Neuron (in vitro differentiated cells): ENCODE measurements at regions not wholly inside any gene's neighbourhood (a gene's known extent, or its start where the extent isn't known, plus 50 kb on each side); places are given as distances from the start of the nearest gene placed in this dataset.
A peak's percentile ranks its signal among the peaks of the same experiment; 100 is the strongest.

Source experiments
- H2AFZ ChIP-seq: one replicate; pipeline ENCODE4 v1.6.1; 2013; ENCODE audit warnings: low read depth, mild to moderate bottlenecking, inconsistent platforms, low read length, moderate library complexity
- H3K27me3 ChIP-seq: one replicate; pipeline ENCODE4 v1.6.1; 2013; ENCODE audit warnings: low read length; ENCODE audit not compliant: insufficient read depth
- H3K36me3 ChIP-seq: one replicate; pipeline ENCODE4 v1.6.1; 2013; ENCODE audit warnings: low read length; ENCODE audit not compliant: insufficient read depth
- H3K4me1 ChIP-seq: one replicate; pipeline ENCODE4 v1.6.1; 2013; ENCODE audit warnings: low read length; ENCODE audit not compliant: insufficient read depth
- H3K4me3 ChIP-seq: 2 replicates; pipeline ENCODE4 v1.5.1; 2013; ENCODE audit warnings: mild to moderate bottlenecking, low read length, moderate library complexity
- H3K9me3 ChIP-seq: one replicate; pipeline ENCODE4 v1.6.1; 2013; ENCODE audit warnings: low read length

GRCh38 chr13:74301258-74301935, 167.2 kb upstream of the KLF12 start:
- H3K4me3 ChIP-seq: no peak overlapping the region
- H3K36me3 ChIP-seq: no peaks in the 10 kb centered on the region
- peaks cover 5% of the 10 kb centered on the region for H3K4me1 ChIP-seq
- no peaks in the 10 kb centered on the region for H3K9me3 ChIP-seq
- no peaks in the 10 kb centered on the region for H3K27me3 ChIP-seq
- H2AFZ ChIP-seq: no peak overlapping the region

DNA sequence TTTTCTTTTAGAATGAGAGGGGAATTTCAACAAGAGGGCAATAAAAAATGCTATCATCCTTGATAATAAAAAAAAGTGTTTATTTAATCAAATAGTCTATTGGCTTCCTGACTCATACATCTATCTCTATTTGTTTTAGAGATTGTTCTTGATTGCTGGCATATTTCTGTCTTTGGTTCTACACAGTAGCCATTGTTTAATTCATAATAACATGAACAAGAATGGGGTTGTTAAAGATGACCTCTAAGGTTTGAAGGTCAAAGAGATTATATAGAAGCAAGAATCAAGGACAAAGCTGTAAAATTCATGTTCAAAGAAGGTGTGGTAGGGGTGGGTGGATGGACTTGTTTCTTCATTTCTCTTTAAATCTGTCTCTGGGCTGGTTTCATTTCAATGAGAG, 166.0 kb upstream of the KLF12 start:
- no peaks in the 10 kb centered on the region for H3K4me1 ChIP-seq
- H3K27me3 ChIP-seq: no peaks in the 10 kb centered on the region
- no peak overlapping the region for H2AFZ ChIP-seq
- H3K9me3 ChIP-seq: no peaks in the 10 kb centered on the region
- no peaks in the 10 kb centered on the region for H3K36me3 ChIP-seq
- no peak overlapping the region for H3K4me3 ChIP-seq

GRCh38 chr13:74299721-74300120, 165.5 kb upstream of the KLF12 start:
- no peaks in the 10 kb centered on the region for H3K27me3 ChIP-seq
- H2AFZ ChIP-seq: no peak overlapping the region
- H3K4me3 ChIP-seq: no peak overlapping the region
- no peaks in the 10 kb centered on the region for H3K36me3 ChIP-seq
- H3K4me1 ChIP-seq: no peaks in the 10 kb centered on the region
- no peaks in the 10 kb centered on the region for H3K9me3 ChIP-seq

GRCh38 chr13:74298923-74299322, 164.7 kb upstream of the KLF12 start:
- Histone ChIP-seq H3K36me3 (no peaks in the 10 kb centered on the region), H3K27me3 (no peaks in the 10 kb centered on the region), H3K9me3 (no peaks in the 10 kb centered on the region), H3K4me3 (no peak overlapping the region), H3K4me1 (no peaks in the 10 kb centered on the region), H2AFZ (no peak overlapping the region)

GRCh38 chr13:74289861-74290773, 155.9 kb upstream of the KLF12 start:
- Histone ChIP-seq H3K4me1 (peaks cover 37% of the 10 kb centered on the region), H3K36me3 (no peaks in the 10 kb centered on the region), H3K9me3 (no peaks in the 10 kb centered on the region), H3K27me3 (no peaks in the 10 kb centered on the region), H3K4me3 (no peak overlapping the region), H2AFZ (no peak overlapping the region)

DNA sequence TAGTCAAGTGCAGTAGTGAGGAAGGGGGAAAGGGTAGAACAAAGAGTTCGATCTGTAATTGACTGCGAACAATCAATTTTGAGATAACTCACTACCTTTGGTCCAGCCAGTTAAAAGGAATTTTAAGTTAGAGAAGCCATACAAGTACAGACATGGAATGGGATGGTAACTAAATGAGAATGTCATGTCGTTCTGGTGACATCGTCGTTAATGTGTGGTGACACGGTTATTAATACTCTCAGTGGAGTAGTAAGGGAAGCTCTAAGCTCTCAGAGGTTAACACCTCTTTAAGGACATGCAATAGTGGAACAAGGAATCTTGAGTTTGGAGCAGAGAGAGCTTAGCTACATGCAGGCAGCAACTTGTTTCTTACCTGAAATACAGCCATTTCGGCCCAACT, 154.9 kb upstream of the KLF12 start:
- H2AFZ ChIP-seq: no peak overlapping the region
- H3K4me3 ChIP-seq: peak overlapping the region; percentile 5
- H3K9me3 ChIP-seq: no peaks in the 10 kb centered on the region
- H3K36me3 ChIP-seq: no peaks in the 10 kb centered on the region
- peaks cover 37% of the 10 kb centered on the region for H3K4me1 ChIP-seq
- H3K27me3 ChIP-seq: no peaks in the 10 kb centered on the region

DNA sequence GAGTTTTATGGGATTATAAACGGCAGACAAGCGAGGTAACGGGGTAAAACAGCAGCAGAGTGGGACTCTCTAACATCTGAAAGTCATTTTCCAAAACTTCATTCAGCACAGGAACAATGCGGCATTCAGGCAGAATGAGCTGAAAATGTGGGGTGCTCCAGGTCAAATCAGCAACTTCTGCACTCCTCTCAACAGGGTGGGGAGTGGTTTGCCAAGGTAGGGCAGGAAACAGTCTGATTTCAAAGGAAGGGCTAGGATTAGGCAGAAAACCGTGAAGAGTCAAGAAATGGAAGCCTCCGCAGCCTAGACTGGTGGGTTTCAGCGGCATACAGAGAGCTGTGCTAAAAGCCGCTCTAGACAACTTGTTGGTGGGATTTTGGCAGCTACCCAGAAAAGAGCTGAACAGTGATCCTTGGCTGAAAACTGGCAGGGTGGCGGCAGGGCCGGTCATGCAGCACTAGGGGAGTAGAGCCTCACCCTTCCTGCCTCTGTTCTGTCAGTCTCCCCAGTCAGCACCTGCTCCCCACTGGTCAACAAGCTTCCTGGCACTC, 154.2 kb upstream of the KLF12 start:
- Histone ChIP-seq H3K4me1 (peaks cover 37% of the 10 kb centered on the region), H3K27me3 (no peaks in the 10 kb centered on the region), H3K9me3 (no peaks in the 10 kb centered on the region), H3K4me3 (peak overlapping the region; percentile 52), H2AFZ (peak overlapping the region; percentile 30), H3K36me3 (no peaks in the 10 kb centered on the region)

- Histone ChIP-seq H2AFZ (peak overlapping the region; percentile 60), H3K4me1 (peaks cover 37% of the 10 kb centered on the region), H3K27me3 (no peaks in the 10 kb centered on the region), H3K4me3 (peak overlapping the region; percentile 52), H3K9me3 (no peaks in the 10 kb centered on the region), H3K36me3 (no peaks in the 10 kb centered on the region)
Observed at GRCh38 chr13:74287724-74288169, 153.5 kb upstream of the KLF12 start.

- Histone ChIP-seq H3K4me1 (no peaks in the 10 kb centered on the region), H3K27me3 (no peaks in the 10 kb centered on the region), H3K4me3 (no peak overlapping the region), H2AFZ (no peak overlapping the region), H3K36me3 (no peaks in the 10 kb centered on the region), H3K9me3 (no peaks in the 10 kb centered on the region)
Observed at GRCh38 chr13:74280795-74281490, 146.7 kb upstream of the KLF12 start.

DNA sequence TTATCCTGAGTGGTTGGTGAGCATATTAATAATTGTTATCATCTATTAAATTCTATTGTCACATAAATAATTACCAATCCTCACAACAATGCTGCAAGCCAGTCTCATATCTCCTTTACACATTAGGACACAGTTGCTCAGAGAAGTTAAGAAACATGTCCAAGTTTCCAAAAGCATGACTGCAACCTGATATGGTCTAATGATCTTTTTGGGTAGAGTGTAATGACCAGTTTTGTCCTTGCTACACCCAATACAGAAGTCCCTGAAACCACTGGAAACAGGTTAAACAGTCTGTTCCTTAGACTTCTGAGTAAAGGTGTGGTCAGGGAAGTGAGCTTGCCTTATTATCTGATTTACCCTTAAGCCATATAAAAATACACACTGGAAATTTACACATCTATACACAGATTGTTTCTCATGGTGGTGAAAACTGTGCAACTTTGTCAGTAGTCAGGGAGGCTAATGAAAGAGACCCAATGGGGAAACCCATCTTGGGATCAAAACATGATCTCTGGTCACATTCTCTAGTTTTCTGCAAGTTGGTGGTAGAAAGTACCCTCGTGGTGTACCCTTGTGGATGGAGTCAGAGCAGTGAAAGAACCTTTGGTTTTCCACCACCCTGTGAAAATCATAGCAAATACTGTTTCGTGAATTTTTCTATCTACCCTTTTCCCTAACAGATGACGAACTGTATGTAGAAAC, 146.0 kb upstream of the KLF12 start:
- Histone ChIP-seq H3K4me1 (no peaks in the 10 kb centered on the region), H3K27me3 (no peaks in the 10 kb centered on the region), H3K9me3 (no peaks in the 10 kb centered on the region), H3K4me3 (no peak overlapping the region), H2AFZ (no peak overlapping the region), H3K36me3 (no peaks in the 10 kb centered on the region)

- H3K4me3 ChIP-seq: no peak overlapping the region
- no peak overlapping the region for H2AFZ ChIP-seq
- H3K27me3 ChIP-seq: no peaks in the 10 kb centered on the region
- H3K36me3 ChIP-seq: no peaks in the 10 kb centered on the region
- H3K4me1 ChIP-seq: no peaks in the 10 kb centered on the region
- H3K9me3 ChIP-seq: no peaks in the 10 kb centered on the region
Observed at GRCh38 chr13:74278901-74279300, 144.7 kb upstream of the KLF12 start.

DNA sequence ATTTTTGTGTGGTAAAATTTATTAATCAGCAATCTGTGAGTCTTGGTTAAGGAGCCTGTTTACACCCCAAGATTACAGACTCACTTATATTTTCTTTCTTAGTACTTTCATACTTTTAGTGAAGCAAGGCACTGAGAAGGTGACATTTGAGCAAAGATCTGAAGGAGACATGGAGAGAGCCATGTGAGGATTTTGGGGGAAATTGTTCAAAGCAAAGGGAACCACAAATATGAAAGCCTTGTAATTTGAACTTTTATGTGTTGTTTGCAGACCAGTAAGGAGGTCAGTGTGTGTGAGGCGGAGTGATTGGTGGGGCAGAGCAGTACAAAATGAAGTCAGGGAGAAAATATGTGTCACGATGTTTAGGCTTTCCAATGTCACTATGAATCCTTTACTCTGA, 140.7 kb upstream of the KLF12 start:
- H3K4me1 ChIP-seq: no peaks in the 10 kb centered on the region
- no peaks in the 10 kb centered on the region for H3K36me3 ChIP-seq
- no peaks in the 10 kb centered on the region for H3K9me3 ChIP-seq
- no peak overlapping the region for H2AFZ ChIP-seq
- H3K27me3 ChIP-seq: no peaks in the 10 kb centered on the region
- H3K4me3 ChIP-seq: no peak overlapping the region
